ENCODE measurements at regions not wholly inside any gene's neighbourhood (a gene's known extent, or its start where the extent isn't known, plus 50 kb on each side); places are given as distances from the start of the nearest gene placed in this dataset.

- Mint-ChIP-seq H3K4me1 (ENCODE audit: low read depth) (peaks cover 15% of the 10 kb centered on the region), H3K9me3 (ENCODE audit: low read depth) (no peaks in the 10 kb centered on the region), H3K36me3 (ENCODE audit: low read depth) (no peaks in the 10 kb centered on the region), H3K4me3 (ENCODE audit: unreplicated experiment) (no peak overlapping the region), H3K27me3 (ENCODE audit: low read depth) (peaks cover 3% of the 10 kb centered on the region), H3K27ac (ENCODE audit: unreplicated experiment) (no peak overlapping the region)
- TF ChIP-seq CTCF (IDR thresholded peaks at IDR 0.05): no peak
- DNase-seq (ENCODE audit: low spot score): no peak
These were observed 851.9 kb upstream of the ALCAM start for GRCh38 chr3:104514776-104515175.

- Mint-ChIP-seq H3K36me3 (ENCODE audit: low read depth) (no peaks in the 10 kb centered on the region), H3K27me3 (ENCODE audit: low read depth) (peaks cover 3% of the 10 kb centered on the region), H3K4me1 (ENCODE audit: low read depth) (peaks cover 7% of the 10 kb centered on the region), H3K4me3 (ENCODE audit: unreplicated experiment) (no peak overlapping the region), H3K9me3 (ENCODE audit: low read depth) (no peaks in the 10 kb centered on the region), H3K27ac (ENCODE audit: unreplicated experiment) (no peak overlapping the region)
- no peak for DNase-seq (ENCODE audit: low spot score)
- no peak for TF ChIP-seq CTCF (IDR thresholded peaks at IDR 0.05)
These were observed 847.6 kb upstream of the ALCAM start for GRCh38 chr3:104519068-104519467.

- no peak overlapping the region for H3K4me3 Mint-ChIP-seq (ENCODE audit: unreplicated experiment)
- H3K27me3 Mint-ChIP-seq (ENCODE audit: low read depth): peaks cover 3% of the 10 kb centered on the region
- no peaks in the 10 kb centered on the region for H3K9me3 Mint-ChIP-seq (ENCODE audit: low read depth)
- DNase-seq (ENCODE audit: low spot score): no peak
- peaks cover 7% of the 10 kb centered on the region for H3K4me1 Mint-ChIP-seq (ENCODE audit: low read depth)
- no peak for TF ChIP-seq CTCF (IDR thresholded peaks at IDR 0.05)
- H3K36me3 Mint-ChIP-seq (ENCODE audit: low read depth): no peaks in the 10 kb centered on the region
- H3K27ac Mint-ChIP-seq (ENCODE audit: unreplicated experiment): no peak overlapping the region
These were observed 847.1 kb upstream of the ALCAM start for GRCh38 chr3:104519468-104520227.

- H3K9me3 Mint-ChIP-seq (ENCODE audit: low read depth): no peaks in the 10 kb centered on the region
- H3K4me1 Mint-ChIP-seq (ENCODE audit: low read depth): peaks cover 7% of the 10 kb centered on the region
- no peak overlapping the region for H3K27ac Mint-ChIP-seq (ENCODE audit: unreplicated experiment)
- H3K36me3 Mint-ChIP-seq (ENCODE audit: low read depth): no peaks in the 10 kb centered on the region
- no peak for TF ChIP-seq CTCF (IDR thresholded peaks at IDR 0.05)
- no peak for DNase-seq (ENCODE audit: low spot score)
- H3K27me3 Mint-ChIP-seq (ENCODE audit: low read depth): peaks cover 3% of the 10 kb centered on the region
- no peak overlapping the region for H3K4me3 Mint-ChIP-seq (ENCODE audit: unreplicated experiment)
These were observed 846.5 kb upstream of the ALCAM start for GRCh38 chr3:104520228-104520655.

- peaks cover 7% of the 10 kb centered on the region for H3K4me1 Mint-ChIP-seq (ENCODE audit: low read depth)
- H3K9me3 Mint-ChIP-seq (ENCODE audit: low read depth): no peaks in the 10 kb centered on the region
- TF ChIP-seq CTCF (IDR thresholded peaks at IDR 0.05): no peak
- no peaks in the 10 kb centered on the region for H3K36me3 Mint-ChIP-seq (ENCODE audit: low read depth)
- no peak overlapping the region for H3K4me3 Mint-ChIP-seq (ENCODE audit: unreplicated experiment)
- no peak overlapping the region for H3K27ac Mint-ChIP-seq (ENCODE audit: unreplicated experiment)
- DNase-seq (ENCODE audit: low spot score): no peak
- H3K27me3 Mint-ChIP-seq (ENCODE audit: low read depth): peaks cover 3% of the 10 kb centered on the region
These were observed 844.9 kb upstream of the ALCAM start for GRCh38 chr3:104521606-104522336.
